K562 (cell line): ENCODE measurements at regions not wholly inside any gene's neighbourhood (a gene's known extent, or its start where the extent isn't known, plus 50 kb on each side); places are given as distances from the start of the nearest gene placed in this dataset.

Experiments used
- ATAC-seq: fragments of 200-7000 bp; cut with Tn5 transposase; 3 replicates; pipeline ENCODE4 v1.9.1; 2020; ENCODE audit warnings: moderate library complexity
- BruUV-seq: library from RNA; stranded (reverse); fragments of 400-500 nt; replicated peaks from 2 replicates; lab custom pipeline; 2021; lab: Mats Ljungman, UMichigan
- CTCF ChIA-PET: fragments of 300-600 bp; formaldehyde crosslinking; extraction: SDS; loops from one replicate; lab custom pipeline; 2021; ENCODE audit warnings: low intra/inter-chr PET ratio; lab: Yijun Ruan, JAX
- POLR2A ChIA-PET: fragments of 300-600, 350-650 bp; sonication (Branson Sonifier 250); formaldehyde crosslinking; extraction: SDS; loops from one replicate; lab custom pipeline; 2021; ENCODE audit warnings: antibody characterized with exemption, inconsistent platforms; lab: Yijun Ruan, JAX
- DNase-seq, 4 experiments: peaks; one replicate each; pipeline versions ENCODE4 v3.0.0 to v3.0.0-alpha.2; 2011 to 2018; ENCODE audit warnings: low spot score in 3 of 4, mixed read lengths in 3 of 4; ENCODE audit errors: extremely low read depth in 1 of 4
- FAIRE-seq: peaks from 2 replicates; lab custom pipeline; 2011; peaks lifted over from hg19 to GRCh38; lab: Jason Lieb, UNC
- H2AFZ ChIP-seq: 2 replicates; pipeline ENCODE4 v1.6.0; 2011; ENCODE audit warnings: low read depth, low read length, control low read depth, inconsistent platforms
- H3K27ac ChIP-seq: fragments of 200-600 bp; 3 replicates; pipeline ENCODE4 v1.8.0; 2011; ENCODE audit warnings: low read depth, mild to moderate bottlenecking, control low read depth, inconsistent platforms, low read length, moderate library complexity, mixed read lengths; ENCODE audit errors: extremely low read depth
- H3K27me3 ChIP-seq, 2 experiments: fragments of 300-600 bp in 1 of 2; 2 replicates in 1 of 2; 3 replicates in 1 of 2; pipeline versions ENCODE4 v1.6.0 to v1.8.0; 2011; ENCODE audit warnings: inconsistent platforms in 2 of 2, low read length in 2 of 2, mild to moderate bottlenecking in 1 of 2, mixed read lengths in 1 of 2, moderate library complexity in 1 of 2; ENCODE audit not compliant: control insufficient read depth in 2 of 2, insufficient read depth in 2 of 2
- H3K36me3 ChIP-seq: fragments of 300-600 bp; 3 replicates; pipeline ENCODE4 v1.8.0; 2011; ENCODE audit warnings: mild to moderate bottlenecking, low read length, inconsistent platforms; ENCODE audit not compliant: control insufficient read depth, insufficient read depth
- H3K4me1 ChIP-seq, 2 experiments: fragments of 200-600 bp in 1 of 2; replicated peaks in 1 of 2; 2 replicates in 1 of 2; 3 replicates in 1 of 2; pipeline versions ENCODE4 v1.5.1 to v1.8.0; 2011; ENCODE audit warnings: inconsistent platforms in 2 of 2, low read length in 2 of 2, mild to moderate bottlenecking in 1 of 2, mixed read lengths in 1 of 2, moderate library complexity in 1 of 2; ENCODE audit not compliant: control insufficient read depth in 2 of 2, insufficient read depth in 2 of 2
- H3K4me2 ChIP-seq: 2 replicates; pipeline ENCODE4 v1.6.1; 2011; ENCODE audit warnings: low read length, control low read depth, inconsistent platforms, mixed read lengths; ENCODE audit not compliant: insufficient read depth
- H3K4me3 ChIP-seq: fragments of 200-600 bp; sonication (generic), shearing (Covaris generic); 2 replicates; pipeline ENCODE4 v1.5.1; 2016; ENCODE audit warnings: control low read depth, inconsistent platforms
- H3K79me2 ChIP-seq: fragments of 200-600 bp; 3 replicates; pipeline ENCODE4 v1.8.0; 2011; ENCODE audit warnings: low read length, inconsistent platforms; ENCODE audit not compliant: control insufficient read depth, insufficient read depth
- H3K9ac ChIP-seq, 2 experiments: 2 replicates each; pipeline versions ENCODE4 v1.6.0 to v1.6.1; 2011; ENCODE audit warnings: low read depth in 2 of 2, low read length in 2 of 2, control low read depth in 1 of 2, inconsistent platforms in 1 of 2, mild to moderate bottlenecking in 1 of 2, mixed read lengths in 1 of 2; ENCODE audit not compliant: insufficient read depth in 1 of 2
- H3K9me1 ChIP-seq: one replicate; pipeline ENCODE4 v1.6.0; 2011; ENCODE audit warnings: inconsistent platforms, mild to moderate bottlenecking, low read length, moderate library complexity; ENCODE audit not compliant: control insufficient read depth, insufficient read depth
- H3K9me3 ChIP-seq: replicated peaks from 2 replicates; pipeline ENCODE4 v1.5.1; 2011; ENCODE audit warnings: low read depth, low read length, inconsistent platforms; ENCODE audit not compliant: control insufficient read depth, insufficient read depth
- H4K20me1 ChIP-seq: replicated peaks from 2 replicates; pipeline ENCODE4 v1.6.1; 2011; ENCODE audit warnings: low read length, inconsistent platforms, mixed read lengths; ENCODE audit not compliant: control insufficient read depth, insufficient read depth
- ARHGAP35 ChIP-seq: fragments of 450-650 bp; IDR thresholded peaks from 2 replicates; pipeline ENCODE4 v1.6.1; 2018; ENCODE audit not compliant: partially characterized antibody
- ESRRA ChIP-seq: fragments of 450-650 bp; IDR thresholded peaks from 2 replicates; pipeline ENCODE4 v1.6.1; 2014; ENCODE audit warnings: low read depth, mild to moderate bottlenecking, moderate library complexity, borderline replicate concordance
- HDAC1 ChIP-seq, 2 experiments: fragments of 450-650 bp; IDR thresholded peaks; 2 replicates each; pipeline ENCODE4 v1.6.1; 2016 to 2017; ENCODE audit warnings: inconsistent platforms in 1 of 2, mild to moderate bottlenecking in 1 of 2, moderate library complexity in 1 of 2
- NCOA2 ChIP-seq, 2 experiments: fragments of 450-650 bp; IDR thresholded peaks; 2 replicates each; pipeline ENCODE4 v1.6.1; 2018; ENCODE audit warnings: mild to moderate bottlenecking in 2 of 2, moderate library complexity in 1 of 2; ENCODE audit not compliant: partially characterized antibody in 2 of 2
- POLR2G ChIP-seq: fragments of 200-400 bp; formaldehyde crosslinking; IDR thresholded peaks from 2 replicates; pipeline ENCODE4 v1.6.1; 2017; ENCODE audit warnings: low read depth, mild to moderate bottlenecking, antibody characterized with exemption, low read length, moderate library complexity
- POLR3A ChIP-seq: IDR thresholded peaks from 2 replicates; pipeline ENCODE4 v1.6.1; 2011; ENCODE audit warnings: borderline replicate concordance, mild to moderate bottlenecking, moderate library complexity; ENCODE audit not compliant: insufficient read length, insufficient read depth; ENCODE audit errors: extremely low read depth
- RNF2 ChIP-seq: sonication (generic); IDR thresholded peaks from 2 replicates; pipeline ENCODE4 v1.6.1; 2016
- SIRT6 ChIP-seq: IDR thresholded peaks from one replicate; pipeline ENCODE4 v1.6.1; 2012; ENCODE audit warnings: low read depth, mild to moderate bottlenecking, control low read depth, inconsistent platforms, low read length, moderate library complexity
- SP1 ChIP-seq: sonication (generic); formaldehyde crosslinking; IDR thresholded peaks from 2 replicates; pipeline ENCODE4 v1.8.1; 2022; ENCODE audit warnings: mild to moderate bottlenecking, missing genetic modification reagents
- ZBTB17 ChIP-seq: fragments of 450-650 bp; formaldehyde crosslinking; IDR thresholded peaks from 2 replicates; pipeline ENCODE4 v1.4.0; 2020; ENCODE audit warnings: mild to moderate bottlenecking
- ZNF57 ChIP-seq: fragments of 450-650 bp; formaldehyde crosslinking; IDR thresholded peaks from 2 replicates; pipeline ENCODE4 v1.4.0; 2020; ENCODE audit warnings: mild to moderate bottlenecking, moderate library complexity
- ZNF75A ChIP-seq: fragments of 450-650 bp; formaldehyde crosslinking; IDR thresholded peaks from 2 replicates; pipeline ENCODE4 v1.4.0; 2020; ENCODE audit warnings: mild to moderate bottlenecking
- WGBS: fragments of 100-300 bp; shearing (Covaris generic); methylation state at CpG from one replicate; pipeline ENCODE4 v1.1.6; 2016; ENCODE audit warnings: low coverage, mixed read lengths; ENCODE audit not compliant: insufficient coverage; ENCODE audit errors: missing lambda C conversion rate; 5-methylcytosine and 5-hydroxymethylcytosine counted together
- in situ Hi-C: fragments of 300-500 bp; cut with MboI; formaldehyde crosslinking; loops from 4 replicates; pipeline ENCODE4 v1.15.0; 2018; ENCODE audit warnings: inconsistent platforms, mixed read lengths
- intact Hi-C: fragments of 100-400 bp; cut with micrococcal nuclease; formaldehyde crosslinking; loops from 2 replicates; pipeline ENCODE4 v1.14.2; 2022
- TF ChIP-seq, protein P1 (sequence below): fragments of 250-450 bp; sonication (Bioruptor Pico); IDR thresholded peaks from 2 replicates; pipeline ENCODE4 v1.4.0; 2020; ENCODE audit warnings: borderline replicate concordance
- TF ChIP-seq, protein P2 (sequence below): sonication (generic); formaldehyde crosslinking; IDR thresholded peaks from 2 replicates; pipeline ENCODE4 v1.8.0; 2022; ENCODE audit warnings: missing genetic modification reagents, mild to moderate bottlenecking, moderate library complexity, borderline replicate concordance

DNA sequence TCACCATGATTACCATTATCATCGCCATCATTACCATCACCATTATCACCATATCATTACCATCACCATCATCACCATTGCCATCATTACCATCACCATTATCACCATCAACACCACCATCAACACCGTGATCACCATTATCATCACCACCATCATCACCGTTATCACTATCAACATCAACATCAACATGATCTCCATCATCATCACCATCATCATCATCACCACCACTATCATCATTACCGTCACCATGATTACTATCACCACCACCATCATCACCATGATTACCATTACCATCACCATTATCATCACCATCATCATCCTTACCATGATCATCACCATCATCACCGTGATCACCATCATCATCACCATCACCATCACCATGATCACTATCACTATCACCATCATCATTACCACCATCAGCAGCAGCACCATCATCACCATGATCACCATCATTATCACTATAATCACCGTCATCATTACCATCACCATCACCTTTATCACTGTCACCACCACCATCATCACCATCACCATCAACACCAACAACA is 753.7 kb downstream of the BRD1 start:
- H3K9me3 ChIP-seq: no peaks in the 10 kb centered on the region
- WGBS: 4% methylated on average over 6 of the region's 6 CpGs
- TF ChIP-seq, protein P1, sequence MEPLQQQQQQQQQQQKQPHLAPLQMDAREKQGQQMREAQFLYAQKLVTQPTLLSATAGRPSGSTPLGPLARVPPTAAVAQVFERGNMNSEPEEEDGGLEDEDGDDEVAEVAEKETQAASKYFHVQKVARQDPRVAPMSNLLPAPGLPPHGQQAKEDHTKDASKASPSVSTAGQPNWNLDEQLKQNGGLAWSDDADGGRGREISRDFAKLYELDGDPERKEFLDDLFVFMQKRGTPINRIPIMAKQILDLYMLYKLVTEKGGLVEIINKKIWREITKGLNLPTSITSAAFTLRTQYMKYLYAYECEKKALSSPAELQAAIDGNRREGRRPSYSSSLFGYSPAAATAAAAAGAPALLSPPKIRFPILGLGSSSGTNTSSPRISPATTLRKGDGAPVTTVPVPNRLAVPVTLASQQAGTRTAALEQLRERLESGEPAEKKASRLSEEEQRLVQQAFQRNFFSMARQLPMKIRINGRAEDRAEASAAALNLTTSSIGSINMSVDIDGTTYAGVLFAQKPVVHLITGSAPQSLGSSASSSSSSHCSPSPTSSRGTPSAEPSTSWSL (CRISPR knock-in tag): no peak
- 0 out of 4 replicates have a peak, but pooled peaks of 1 of the 2 experiments have one; percentile 38 for TF ChIP-seq HDAC1 (IDR thresholded peaks at IDR 0.05)
- TF ChIP-seq, all 486 proteins: peak for 1
- Histone ChIP-seq H3K36me3 (no peaks in the 10 kb centered on the region), H3K79me2 (no peaks in the 10 kb centered on the region), H4K20me1 (no peaks in the 10 kb centered on the region), H3K27me3 (peaks cover 0 to 10% of the 10 kb centered on the region in 2 experiments; a peak in 1 of 5 replicates), H3K4me1 (no peaks in the 10 kb centered on the region), H3K9me1 (no peaks in the 10 kb centered on the region), H3K9ac (no peak overlapping the region), H3K27ac (no peak overlapping the region), H3K4me2 (no peak overlapping the region), H2AFZ (no peak overlapping the region), H3K4me3 (no peak overlapping the region)
- DNase-seq (no peak), FAIRE-seq (no peak), ATAC-seq (no peak)
- in situ Hi-C loops: no loop called here
- intact Hi-C loops: no loop called here
- ChIA-PET POLR2A (no interaction called here), CTCF (no interaction called here)
- BruUV-seq: no TSS peak

DNA sequence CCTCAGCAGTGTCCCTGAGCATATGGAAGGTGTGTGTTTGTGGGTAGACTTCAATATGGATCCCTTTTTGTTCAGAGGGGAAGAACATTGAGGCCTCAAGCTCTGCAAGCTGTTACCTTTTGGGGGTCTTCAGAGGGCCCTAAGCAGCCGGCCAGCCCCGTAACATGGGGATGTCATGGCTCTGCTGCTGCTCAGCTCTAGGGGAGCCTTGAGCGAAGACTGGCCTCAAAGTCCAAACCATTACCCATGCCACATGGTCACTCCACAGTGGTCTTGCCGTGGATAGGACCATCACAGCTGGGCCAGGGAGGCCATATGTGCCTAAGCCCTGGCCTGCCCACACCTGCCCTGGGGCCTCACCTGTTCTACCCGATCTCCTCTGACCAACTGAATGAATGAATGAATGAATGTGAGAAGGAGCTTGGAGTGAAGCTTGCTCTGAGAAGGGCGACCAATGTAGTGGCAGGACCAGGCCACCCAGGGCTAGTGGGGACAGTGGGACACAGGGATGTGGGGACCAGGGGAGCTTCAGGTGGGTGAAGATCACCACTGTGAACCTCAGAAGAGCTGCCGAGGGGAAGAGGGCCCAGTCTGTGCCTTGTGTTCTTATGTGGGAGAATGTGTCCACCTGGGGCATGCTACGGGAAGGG is 754.6 kb downstream of the BRD1 start:
- ChIA-PET POLR2A (no interaction called here), CTCF (no interaction called here)
- H2AFZ ChIP-seq: no peak overlapping the region
- BruUV-seq: no TSS peak
- H4K20me1 ChIP-seq: no peaks in the 10 kb centered on the region
- intact Hi-C loops (no loop called here), in situ Hi-C loops (no loop called here)
- H3K9me3 ChIP-seq: no peaks in the 10 kb centered on the region
- no peak overlapping the region for H3K9ac ChIP-seq
- ATAC-seq (no peak), FAIRE-seq (no peak), DNase-seq (no peak)
- H3K27ac ChIP-seq: no peak overlapping the region
- TF ChIP-seq ARHGAP35 (no peak), SIRT6 (no peak), POLR3A (no peak), ZNF75A (CRISPR knock-in tag) (no peak), SP1 (CRISPR knock-in tag) (no peak), RNF2 (no peak), POLR2G (no peak), ZBTB17 (CRISPR knock-in tag) (no peak), ZNF57 (CRISPR knock-in tag) (no peak), NCOA2 (IDR thresholded peaks at IDR 0.05; ENCODE audit: partially characterized antibody in 2 of 2) (no peak), ESRRA (no peak)
- TF ChIP-seq, protein P2, sequence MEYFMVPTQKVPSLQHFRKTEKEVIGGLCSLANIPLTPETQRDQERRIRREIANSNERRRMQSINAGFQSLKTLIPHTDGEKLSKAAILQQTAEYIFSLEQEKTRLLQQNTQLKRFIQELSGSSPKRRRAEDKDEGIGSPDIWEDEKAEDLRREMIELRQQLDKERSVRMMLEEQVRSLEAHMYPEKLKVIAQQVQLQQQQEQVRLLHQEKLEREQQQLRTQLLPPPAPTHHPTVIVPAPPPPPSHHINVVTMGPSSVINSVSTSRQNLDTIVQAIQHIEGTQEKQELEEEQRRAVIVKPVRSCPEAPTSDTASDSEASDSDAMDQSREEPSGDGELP (CRISPR knock-in tag): no peak
- peaks cover 0 to 13% of the 10 kb centered on the region in 2 experiments; a peak in 1 of 5 replicates for H3K27me3 ChIP-seq
- 2% methylated on average over 7 of the region's 8 CpGs for WGBS
- H3K36me3 ChIP-seq: no peaks in the 10 kb centered on the region
- no peak overlapping the region for H3K4me2 ChIP-seq
- no peaks in the 10 kb centered on the region for H3K79me2 ChIP-seq
- H3K4me3 ChIP-seq: no peak overlapping the region
- H3K4me1 ChIP-seq: no peaks in the 10 kb centered on the region
- no peaks in the 10 kb centered on the region for H3K9me1 ChIP-seq
